GM23338 (cell line): ENCODE measurements at regions not wholly inside any gene's neighbourhood (a gene's known extent, or its start where the extent isn't known, plus 50 kb on each side); places are given as distances from the start of the nearest gene placed in this dataset.

ENCODE experiments used
- ATAC-seq: fragments of 200-7000 bp; cut with Tn5 transposase; 3 replicates; pipeline ENCODE4 v1.9.1; 2020
- DNase-seq: peaks from one replicate; pipeline ENCODE4 v3.0.0-alpha.2; 2015; ENCODE audit warnings: low spot score
- H2AFZ ChIP-seq: fragments of 200-600 bp; sonication (generic); 2 replicates; pipeline ENCODE4 v1.8.0; 2016; ENCODE audit warnings: antibody characterized with exemption, mild to moderate bottlenecking, moderate library complexity
- H3F3A ChIP-seq: fragments of 200-600 bp; sonication (generic); replicated peaks from 2 replicates; pipeline ENCODE4 v1.8.0; 2017; ENCODE audit warnings: antibody characterized with exemption, mixed run types, low read depth
- H3K27ac ChIP-seq: fragments of 200-600 bp; sonication (generic); 2 replicates; pipeline ENCODE4 v1.6.1; 2016; ENCODE audit warnings: low read depth
- H3K27me3 ChIP-seq: fragments of 200-600 bp; sonication (generic); 2 replicates; pipeline ENCODE4 v1.8.0; 2016; ENCODE audit warnings: mild to moderate bottlenecking, mixed run types, moderate library complexity; ENCODE audit not compliant: insufficient read depth
- H3K36me3 ChIP-seq: fragments of 200-600 bp; sonication (generic); 2 replicates; pipeline ENCODE4 v1.8.0; 2016; ENCODE audit warnings: mild to moderate bottlenecking; ENCODE audit not compliant: insufficient read depth
- H3K4me1 ChIP-seq: fragments of 200-600 bp; sonication (generic); 2 replicates; pipeline ENCODE4 v1.8.0; 2016; ENCODE audit warnings: mild to moderate bottlenecking, moderate library complexity; ENCODE audit not compliant: insufficient read depth
- H3K4me2 ChIP-seq: fragments of 200-600 bp; sonication (generic); 2 replicates; pipeline ENCODE4 v1.7.1; 2017; ENCODE audit warnings: mixed run types
- H3K4me3 ChIP-seq: fragments of 200-600 bp; sonication (generic); 2 replicates; pipeline ENCODE4 v1.6.1; 2016; ENCODE audit warnings: mixed run types
- H3K79me2 ChIP-seq: fragments of 200-600 bp; sonication (generic); replicated peaks from 2 replicates; pipeline ENCODE4 v1.8.0; 2017; ENCODE audit warnings: mild to moderate bottlenecking; ENCODE audit not compliant: insufficient read depth
- H3K9me2 ChIP-seq: fragments of 200-600 bp; sonication (generic); 2 replicates; pipeline ENCODE4 v1.8.0; 2017; ENCODE audit not compliant: insufficient read depth
- H4K20me1 ChIP-seq: fragments of 200-600 bp; sonication (generic); replicated peaks from 2 replicates; pipeline ENCODE4 v1.8.0; 2017; ENCODE audit warnings: mild to moderate bottlenecking; ENCODE audit not compliant: insufficient read depth
- H3K27ac Mint-ChIP-seq: 2 replicates; pipeline ENCODE4 v1.8.0; 2020; ENCODE audit warnings: inconsistent platforms, mild to moderate bottlenecking, moderate library complexity, mixed read lengths
- H3K27me3 Mint-ChIP-seq: 3 replicates; pipeline ENCODE4 v1.8.0; 2022; ENCODE audit warnings: low read depth, mild to moderate bottlenecking, moderate library complexity, mixed read lengths, inconsistent platforms; ENCODE audit not compliant: insufficient read depth, poor library complexity
- H3K36me3 Mint-ChIP-seq: 3 replicates; pipeline ENCODE4 v1.8.0; 2021; ENCODE audit warnings: low read depth, mild to moderate bottlenecking, inconsistent platforms, moderate library complexity, mixed read lengths
- H3K4me1 Mint-ChIP-seq: 3 replicates; pipeline ENCODE4 v1.8.0; 2020; ENCODE audit warnings: mild to moderate bottlenecking, inconsistent platforms, mixed read lengths
- H3K4me3 Mint-ChIP-seq: 3 replicates; pipeline ENCODE4 v1.8.0; 2021; ENCODE audit warnings: moderate library complexity, mild to moderate bottlenecking, inconsistent platforms, mixed read lengths
- H3K9me3 Mint-ChIP-seq: 3 replicates; pipeline ENCODE4 v1.8.0; 2020; ENCODE audit warnings: moderate library complexity, mild to moderate bottlenecking, inconsistent platforms, mixed read lengths
- CREB1 ChIP-seq: fragments of 250-450 bp; sonication (Bioruptor Pico); IDR thresholded peaks from 2 replicates; pipeline ENCODE4 v1.5.0; 2020; ENCODE audit warnings: low read depth, mild to moderate bottlenecking, moderate library complexity
- CTCF ChIP-seq, 2 experiments: fragments of 200-600 bp in 1 of 2; sonication (generic) in 1 of 2; conservative IDR thresholded peaks; 2 replicates each; pipeline versions ENCODE4 v1.5.1 to v1.6.1; 2016 to 2017; ENCODE audit warnings: antibody characterized with exemption in 2 of 2, low read depth in 2 of 2, mild to moderate bottlenecking in 2 of 2, moderate library complexity in 1 of 2
- ETS1 ChIP-seq: IDR thresholded peaks from 2 replicates; pipeline ENCODE4 v1.6.1; 2016; ENCODE audit warnings: antibody characterized with exemption
- EZH2 ChIP-seq: fragments of 200-600 bp; sonication (generic); IDR thresholded peaks from one replicate; pipeline ENCODE4 v1.8.0; 2017; ENCODE audit warnings: antibody characterized with exemption, mild to moderate bottlenecking, low read depth; ENCODE audit not compliant: unreplicated experiment
- EZH2phosphoT487 ChIP-seq: fragments of 200-600 bp; sonication (generic); IDR thresholded peaks from one replicate; pipeline ENCODE4 v1.8.1; 2018; ENCODE audit warnings: antibody characterized with exemption; ENCODE audit not compliant: unreplicated experiment
- JUNB ChIP-seq: IDR thresholded peaks from one replicate; pipeline ENCODE4 v1.6.1; 2016; ENCODE audit warnings: antibody characterized with exemption; ENCODE audit not compliant: unreplicated experiment
- NANOG ChIP-seq: IDR thresholded peaks from 2 replicates; pipeline ENCODE4 v1.6.1; 2016; ENCODE audit warnings: antibody characterized with exemption, borderline replicate concordance
- POLR2AphosphoS5 ChIP-seq: IDR thresholded peaks from 2 replicates; pipeline ENCODE4 v1.6.1; 2016; ENCODE audit warnings: antibody characterized with exemption, low read depth
- REST ChIP-seq: IDR thresholded peaks from one replicate; pipeline ENCODE4 v1.6.1; 2018; ENCODE audit warnings: antibody characterized with exemption; ENCODE audit not compliant: unreplicated experiment
- STAT1 ChIP-seq: IDR thresholded peaks from one replicate; pipeline ENCODE4 v1.6.1; 2016; ENCODE audit warnings: antibody characterized with exemption; ENCODE audit not compliant: unreplicated experiment
- ZNF114 ChIP-seq: fragments of 250-450 bp; sonication (Bioruptor Pico); IDR thresholded peaks from 2 replicates; pipeline ENCODE4 v1.5.0; 2020; ENCODE audit warnings: mild to moderate bottlenecking, moderate library complexity
- ZNF331 ChIP-seq: fragments of 250-450 bp; sonication (Bioruptor Pico); IDR thresholded peaks from 2 replicates; pipeline ENCODE4 v1.5.0; 2020; ENCODE audit warnings: low read depth, mild to moderate bottlenecking, moderate library complexity
- ZNF462 ChIP-seq: fragments of 250-450 bp; sonication (Bioruptor Pico); IDR thresholded peaks from 2 replicates; pipeline ENCODE4 v1.5.0; 2020; ENCODE audit warnings: mild to moderate bottlenecking, moderate library complexity

- Histone ChIP-seq H2AFZ (no peak overlapping the region), H3K4me1 (no peaks in the 10 kb centered on the region), H3K27ac (no peak overlapping the region), H3K9me2 (no peaks in the 10 kb centered on the region), H3K36me3 (no peaks in the 10 kb centered on the region), H3K4me2 (no peak overlapping the region), H3K4me3 (no peak overlapping the region), H3K27me3 (no peaks in the 10 kb centered on the region), H4K20me1 (no peaks in the 10 kb centered on the region), H3F3A (no peaks in the 10 kb centered on the region), H3K79me2 (no peaks in the 10 kb centered on the region)
- H3K9me3 Mint-ChIP-seq, result no peaks in the 10 kb centered on the region
- no peak for ATAC-seq
- no peak overlapping the region for H3K4me3 Mint-ChIP-seq
- H3K27ac Mint-ChIP-seq, result no peak overlapping the region
- H3K4me1 Mint-ChIP-seq, result no peaks in the 10 kb centered on the region
- DNase-seq, result no peak
- TF ChIP-seq EZH2phosphoT487 (no peak), CTCF (conservative IDR thresholded peaks at IDR 0.05; ENCODE audit: low read depth in 2 of 2) (no peak), STAT1 (no peak), ZNF462 (CRISPR knock-in tag) (no peak), CREB1 (no peak), POLR2AphosphoS5 (no peak), NANOG (no peak), REST (no peak), ZNF331 (CRISPR knock-in tag) (no peak), JUNB (no peak), ZNF114 (CRISPR knock-in tag) (no peak), EZH2 (no peak), ETS1 (no peak)
- no peaks in the 10 kb centered on the region for H3K27me3 Mint-ChIP-seq
- peaks cover 3% of the 10 kb centered on the region; the same call in 1 of the 3 replicates for H3K36me3 Mint-ChIP-seq
Measured at GRCh38 chr1:238639861-238640260, 746.5 kb upstream of the CHRM3 start.
